CD4-positive, alpha-beta T cell treated with Interleukin-21 for 1 hour (primary cell): ENCODE measurements at regions not wholly inside any gene's neighbourhood (a gene's known extent, or its start where the extent isn't known, plus 50 kb on each side); places are given as distances from the start of the nearest gene placed in this dataset.

Source experiments
- DNase-seq: peaks from one replicate; pipeline ENCODE4 v3.0.0-alpha.2; 2020

DNA sequence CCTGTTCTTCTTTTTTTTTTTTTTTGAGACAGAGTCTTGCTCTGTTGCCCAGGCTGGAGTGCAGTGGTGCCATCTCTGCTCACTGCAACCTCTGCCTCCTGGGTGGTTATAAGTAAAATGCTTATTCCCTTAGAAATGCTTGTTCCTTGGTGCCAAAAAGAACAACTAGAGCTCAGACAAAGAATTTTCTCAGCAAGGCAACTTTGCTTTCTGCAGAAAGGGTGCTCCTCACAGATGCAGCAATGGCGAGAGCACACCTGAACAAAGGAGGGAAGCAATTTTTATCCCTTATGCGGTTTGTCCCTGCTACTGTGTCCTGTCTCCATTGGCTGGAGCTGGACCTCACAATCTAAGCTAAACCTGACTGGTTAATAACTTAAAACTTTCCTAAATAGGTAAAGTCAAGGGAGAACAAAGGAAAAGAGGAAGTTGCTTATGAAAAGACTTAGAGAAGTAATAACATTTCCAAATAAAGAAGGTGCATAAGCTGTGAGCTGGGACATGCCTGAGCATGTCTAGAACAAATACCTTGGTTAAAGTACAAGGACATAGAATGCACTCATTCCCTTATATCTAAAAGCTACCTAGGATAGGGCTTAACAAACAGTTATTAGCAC is 90.0 kb upstream of the PRR5 start:
- DNase-seq: no peak

DNA sequence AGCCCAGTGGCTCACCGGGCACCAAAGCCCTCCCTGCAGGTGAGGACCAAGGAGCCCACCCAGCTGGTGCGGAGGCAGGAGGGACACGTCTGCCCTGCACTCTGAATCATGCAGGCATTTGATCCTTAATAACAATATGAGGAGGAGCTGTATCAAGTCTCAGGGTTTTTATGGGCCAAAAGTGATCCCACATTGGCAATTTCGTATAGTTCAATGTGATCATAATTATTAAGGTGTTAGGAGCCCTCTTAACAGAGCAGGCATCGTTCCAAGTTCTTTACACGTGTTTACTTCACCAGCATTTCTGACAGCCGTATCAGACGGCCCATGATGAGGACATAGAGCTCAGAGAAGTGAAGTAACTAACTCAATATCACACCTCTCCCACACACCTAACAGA is 91.9 kb upstream of the PRR5 start:
- DNase-seq: no peak

DNA sequence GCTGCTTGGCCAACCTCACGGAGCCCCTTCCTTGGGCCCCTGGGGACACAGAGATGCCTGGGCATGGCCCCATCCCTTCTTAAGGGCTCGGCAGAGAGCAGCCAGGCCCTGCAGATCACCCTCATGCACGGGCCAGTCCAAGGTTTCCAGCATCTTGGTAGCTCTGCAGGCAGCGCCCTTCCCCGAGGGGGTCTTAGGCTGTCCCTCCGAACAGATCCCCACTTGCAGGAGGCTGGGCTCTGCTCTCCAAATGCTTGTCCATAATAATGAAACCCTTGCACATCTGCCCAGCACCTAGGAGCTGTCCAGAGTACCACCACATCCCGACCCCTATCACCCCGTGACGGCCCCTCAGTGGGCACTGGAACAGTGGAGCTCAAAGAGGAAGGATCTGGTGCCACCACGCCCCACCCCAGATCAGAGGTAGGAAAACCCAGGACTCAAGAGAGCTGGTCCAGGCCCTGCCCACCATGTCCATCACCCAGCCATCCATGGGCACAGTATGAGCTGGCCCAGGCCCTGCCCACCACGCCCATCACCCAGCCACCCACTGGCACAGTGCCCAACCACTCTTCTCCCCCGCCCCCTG is 92.5 kb upstream of the PRR5 start:
- DNase-seq: no peak

DNA sequence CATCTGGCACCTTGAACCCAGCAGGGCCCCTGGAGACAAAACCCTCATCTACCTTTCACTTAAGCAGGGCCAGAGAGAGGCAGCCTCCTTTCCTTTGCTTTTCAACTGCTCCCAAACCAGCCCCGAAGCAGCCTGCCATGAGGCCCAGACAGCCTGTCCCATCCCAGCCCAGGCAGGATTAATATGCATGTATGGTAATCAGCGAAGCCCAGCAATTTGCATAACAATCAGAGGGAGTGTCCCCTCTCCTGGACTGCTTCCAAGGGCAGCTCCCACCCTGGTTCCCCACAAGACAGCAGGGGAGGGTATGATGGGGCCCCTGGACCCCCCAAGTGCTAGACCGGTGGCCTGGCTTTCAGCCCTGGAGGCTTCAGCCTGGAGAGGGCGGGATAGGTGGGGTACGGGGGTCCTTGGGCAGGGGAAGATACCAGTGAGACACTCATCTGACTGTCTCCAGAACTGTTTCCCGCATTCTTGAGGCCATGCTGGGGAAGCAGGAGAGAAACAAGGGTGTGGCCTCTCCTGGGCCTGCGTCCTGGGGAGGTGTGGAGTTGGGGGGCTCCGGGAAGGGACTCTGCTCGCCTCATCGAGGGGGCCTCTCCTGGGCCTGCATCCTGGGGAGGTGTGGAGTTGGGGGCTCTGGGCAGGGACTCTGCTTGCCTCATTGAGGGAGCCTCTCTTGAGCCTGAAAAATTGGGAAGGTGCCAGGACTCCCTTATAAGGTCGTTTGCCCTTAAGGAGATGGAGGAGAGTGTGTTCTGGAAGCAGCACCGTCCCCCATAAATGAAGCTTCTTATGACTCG is 93.2 kb upstream of the PRR5 start:
- DNase-seq: no peak

DNA sequence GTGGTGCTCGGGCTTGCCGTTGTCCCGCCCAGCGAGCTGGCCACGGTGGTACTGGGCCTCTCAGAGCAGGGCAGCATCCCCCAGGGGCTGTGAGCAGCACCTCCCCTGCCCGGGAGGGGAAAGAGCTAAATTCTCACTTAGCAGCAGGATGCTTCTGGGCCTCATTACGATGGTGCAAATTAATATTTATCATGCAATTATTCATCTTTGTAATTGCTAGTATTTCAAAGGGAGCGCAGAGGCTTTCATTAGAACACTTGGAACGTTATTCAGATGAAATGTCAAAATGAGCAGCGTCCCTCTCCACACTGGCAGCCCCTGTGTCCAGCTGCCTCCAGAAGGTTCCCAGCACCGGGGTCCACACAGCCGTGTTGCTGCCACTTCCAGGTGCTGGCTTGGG is 95.9 kb upstream of the PRR5 start:
- no peak for DNase-seq

DNA sequence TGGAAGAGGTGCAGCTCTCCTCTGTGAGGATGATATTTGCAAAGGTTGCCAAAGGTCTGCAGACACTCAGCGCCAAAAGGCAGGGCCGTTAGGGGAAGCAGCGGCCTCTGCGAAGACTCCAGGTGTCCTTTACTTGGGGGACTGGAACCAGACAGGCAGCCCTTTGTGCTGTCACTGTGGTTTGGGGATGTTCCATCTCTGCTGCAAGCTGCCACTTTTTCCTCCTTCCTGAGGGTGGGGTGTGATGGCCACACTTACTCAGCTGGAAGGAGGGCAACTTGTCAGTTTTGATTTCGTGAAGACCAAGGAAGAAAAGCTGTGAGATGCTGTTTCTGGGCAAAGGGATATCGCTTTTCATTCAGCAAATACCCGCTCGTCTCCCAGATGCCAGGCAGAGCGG is 96.5 kb upstream of the PRR5 start:
- no peak for DNase-seq

DNA sequence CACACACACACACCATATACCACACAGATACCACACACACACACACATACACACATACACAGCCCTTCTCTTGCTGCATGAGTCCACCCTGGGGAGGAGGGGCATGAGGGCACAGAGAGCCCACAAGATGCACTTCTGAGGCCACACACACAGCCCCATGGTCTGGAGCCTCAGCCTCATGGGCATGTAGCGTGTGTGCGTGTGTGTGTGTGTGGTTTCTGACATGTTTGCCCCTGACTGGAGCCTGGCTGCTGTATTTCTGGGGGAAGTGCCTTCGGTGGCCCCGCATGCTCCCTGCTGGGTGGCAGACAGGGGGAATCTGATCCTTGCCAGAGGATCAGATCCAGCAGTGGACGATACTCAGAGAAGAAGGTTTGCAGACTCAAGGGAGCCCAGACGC is 97.0 kb upstream of the PRR5 start:
- DNase-seq: no peak

DNA sequence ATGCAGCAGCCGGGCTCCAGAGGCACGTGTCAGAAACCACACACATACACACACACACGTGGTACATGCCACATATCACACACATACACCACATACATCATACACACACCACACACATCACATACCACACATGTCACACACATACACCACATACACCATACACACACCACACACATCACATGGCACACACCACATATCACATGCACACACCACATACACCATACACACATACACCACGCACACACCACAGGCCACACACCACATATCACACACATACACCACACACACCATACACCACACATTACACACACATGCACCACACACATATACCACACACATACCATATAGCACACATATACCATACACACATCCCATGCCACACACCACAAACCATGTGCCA is 97.5 kb upstream of the PRR5 start:
- no peak for DNase-seq

DNA sequence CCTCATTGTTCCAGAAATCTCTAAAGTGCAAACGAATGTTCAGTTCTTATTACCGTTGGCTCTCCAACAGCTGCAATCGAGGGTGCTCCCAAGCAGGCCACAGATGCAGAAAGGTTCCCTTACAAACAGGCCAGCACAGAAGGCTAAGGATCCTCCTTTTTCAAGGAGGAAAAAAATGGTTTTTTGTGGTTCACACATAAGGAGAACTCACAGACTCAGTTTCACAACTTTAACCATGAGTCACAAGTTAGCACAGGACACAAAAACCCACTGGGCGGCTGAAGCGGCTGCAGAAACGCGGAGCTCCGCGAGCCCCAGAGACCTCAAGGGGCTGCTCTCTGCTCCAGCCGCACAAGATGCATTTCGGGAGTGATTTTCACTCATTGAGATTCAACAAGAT is 98.2 kb upstream of the PRR5 start:
- no peak for DNase-seq

DNA sequence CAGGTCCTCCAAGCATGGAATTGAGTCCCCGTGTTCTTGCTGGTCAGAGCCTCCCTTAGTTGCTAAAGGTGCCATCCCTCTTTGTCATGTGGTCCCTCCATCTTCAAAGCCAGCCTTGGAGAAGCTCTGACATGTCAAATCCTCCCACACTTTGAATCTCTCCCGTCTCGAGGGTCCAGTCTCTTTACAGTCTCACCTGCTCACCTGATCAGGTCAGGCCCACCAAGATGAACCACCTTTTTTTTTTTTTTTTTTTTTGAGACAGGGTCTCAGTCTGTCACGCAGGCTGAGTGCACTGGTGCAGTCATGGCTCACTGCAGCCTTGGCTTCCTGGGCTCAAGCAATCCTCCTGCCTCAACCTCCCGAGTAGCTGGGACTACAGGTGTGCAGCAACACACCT is 100.3 kb upstream of the PRR5 start:
- no peak for DNase-seq

DNA sequence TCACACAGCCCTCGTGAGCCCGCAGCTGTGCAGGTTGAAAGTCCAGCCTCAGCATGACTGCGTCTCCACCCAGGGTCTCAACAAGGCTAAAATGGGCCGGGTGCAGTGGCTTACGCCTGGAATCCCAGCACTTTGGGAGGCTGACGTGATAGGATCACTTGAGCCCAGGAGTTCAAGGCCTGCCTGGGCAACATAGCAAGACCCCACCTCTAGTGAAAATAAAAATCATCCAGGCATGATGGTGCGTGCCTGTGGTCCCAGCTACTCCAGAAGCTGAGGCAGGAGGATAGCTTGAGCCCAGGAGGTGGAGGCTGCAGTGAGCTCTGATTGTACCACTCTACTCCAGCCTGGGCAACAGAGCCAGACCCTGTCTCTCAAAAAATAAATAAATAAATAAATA is 100.8 kb upstream of the PRR5 start:
- DNase-seq: no peak

DNA sequence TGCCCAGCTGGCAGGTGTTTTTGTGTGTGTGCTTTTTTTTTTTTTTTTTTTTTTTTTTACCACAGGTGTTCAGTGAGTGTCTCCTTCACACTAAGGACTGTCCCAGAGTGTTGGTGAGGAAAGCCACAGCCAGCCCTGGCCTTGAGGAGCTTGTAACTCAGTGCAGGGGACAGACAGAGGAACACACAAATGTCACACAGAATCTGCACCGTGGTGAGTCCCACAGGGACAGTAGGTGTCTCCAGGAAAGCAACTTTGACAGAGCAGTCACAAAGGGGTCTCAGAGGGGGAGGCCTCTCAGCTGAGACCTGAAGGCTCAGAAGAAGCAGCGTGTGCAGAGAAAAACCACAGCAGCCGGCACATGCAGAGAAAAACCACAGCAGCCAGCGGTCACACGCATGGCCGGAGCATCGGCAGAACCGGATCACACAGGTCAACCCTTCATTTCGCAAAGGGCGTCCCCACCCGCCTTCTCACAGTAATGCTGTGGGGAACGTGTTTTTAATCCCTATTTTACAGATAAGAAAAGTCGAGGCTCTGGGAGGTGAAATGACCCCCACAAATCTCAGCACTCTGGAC is 101.7 kb upstream of the PRR5 start:
- no peak for DNase-seq

DNA sequence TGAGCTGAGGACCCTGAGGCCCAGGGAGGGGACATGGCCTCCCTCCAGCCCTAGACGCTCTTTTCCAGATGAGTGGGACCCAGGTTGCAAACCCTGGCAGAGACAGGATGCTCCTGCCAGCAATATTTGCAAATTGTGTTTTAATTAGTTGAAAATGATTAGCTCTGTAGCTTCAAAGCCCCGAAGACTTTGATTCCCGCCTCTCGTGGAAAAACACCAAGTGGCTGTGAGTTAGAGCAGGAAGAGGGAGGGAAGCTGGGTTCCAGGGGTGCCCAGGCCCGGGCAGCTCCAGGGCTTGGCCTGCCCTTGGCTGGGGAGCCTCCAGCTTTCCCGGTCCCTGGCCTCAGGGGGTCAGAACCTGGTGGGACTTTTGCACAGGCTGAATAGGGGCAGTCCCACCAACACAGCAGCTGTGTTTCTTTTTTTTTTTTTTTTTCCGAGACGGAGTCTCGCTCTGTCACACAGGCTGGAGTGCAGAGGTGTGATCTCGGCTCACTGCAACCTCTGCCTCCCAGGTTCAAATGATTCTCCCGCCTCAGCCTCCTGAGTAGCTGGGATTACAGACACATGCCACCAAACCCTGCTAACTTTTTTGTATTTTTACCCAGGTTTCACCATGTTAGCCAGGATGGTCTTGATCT is 101.6 kb upstream of the RTL6 start:
- no peak for DNase-seq

DNA sequence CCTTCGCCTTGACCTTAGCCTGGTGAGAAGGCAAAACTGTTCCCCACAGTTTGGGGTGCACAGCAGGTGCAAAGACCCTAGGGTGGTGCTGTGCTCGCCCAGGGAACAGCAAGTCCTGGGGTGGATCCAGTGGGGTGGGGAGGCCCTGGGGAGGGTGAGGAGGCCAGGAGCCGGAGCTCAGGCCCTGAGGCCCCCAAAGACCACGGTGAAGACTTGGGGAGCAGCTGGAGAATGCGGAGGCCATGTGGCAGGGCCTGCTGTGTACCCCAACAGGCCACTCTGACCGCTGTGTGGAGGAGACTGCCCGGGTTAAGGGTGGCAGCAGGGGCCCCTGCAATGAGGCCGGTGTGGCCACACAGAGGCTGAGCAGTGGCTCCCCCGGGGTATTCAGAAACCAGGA is 101.1 kb upstream of the RTL6 start:
- no peak for DNase-seq

DNA sequence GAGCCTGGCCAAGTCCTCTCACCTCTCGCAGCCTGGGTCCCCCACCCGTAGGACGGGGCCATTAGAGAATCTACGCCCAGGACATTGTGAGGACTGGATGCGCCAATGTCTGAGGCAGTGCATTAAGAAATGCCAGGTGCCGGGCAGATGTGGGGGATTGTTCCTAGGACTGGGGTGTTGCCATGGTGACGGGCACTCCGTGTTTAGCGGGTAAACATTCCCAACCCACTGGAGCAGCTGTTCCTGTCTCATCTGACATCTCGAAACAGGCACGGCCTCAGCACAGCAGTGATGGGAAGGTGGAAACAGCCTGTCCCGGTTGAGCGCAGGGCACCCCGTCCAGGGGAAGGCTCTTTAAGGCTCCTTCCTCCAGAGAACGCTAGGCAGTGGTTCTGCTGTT is 99.6 kb upstream of the RTL6 start:
- DNase-seq: no peak

DNA sequence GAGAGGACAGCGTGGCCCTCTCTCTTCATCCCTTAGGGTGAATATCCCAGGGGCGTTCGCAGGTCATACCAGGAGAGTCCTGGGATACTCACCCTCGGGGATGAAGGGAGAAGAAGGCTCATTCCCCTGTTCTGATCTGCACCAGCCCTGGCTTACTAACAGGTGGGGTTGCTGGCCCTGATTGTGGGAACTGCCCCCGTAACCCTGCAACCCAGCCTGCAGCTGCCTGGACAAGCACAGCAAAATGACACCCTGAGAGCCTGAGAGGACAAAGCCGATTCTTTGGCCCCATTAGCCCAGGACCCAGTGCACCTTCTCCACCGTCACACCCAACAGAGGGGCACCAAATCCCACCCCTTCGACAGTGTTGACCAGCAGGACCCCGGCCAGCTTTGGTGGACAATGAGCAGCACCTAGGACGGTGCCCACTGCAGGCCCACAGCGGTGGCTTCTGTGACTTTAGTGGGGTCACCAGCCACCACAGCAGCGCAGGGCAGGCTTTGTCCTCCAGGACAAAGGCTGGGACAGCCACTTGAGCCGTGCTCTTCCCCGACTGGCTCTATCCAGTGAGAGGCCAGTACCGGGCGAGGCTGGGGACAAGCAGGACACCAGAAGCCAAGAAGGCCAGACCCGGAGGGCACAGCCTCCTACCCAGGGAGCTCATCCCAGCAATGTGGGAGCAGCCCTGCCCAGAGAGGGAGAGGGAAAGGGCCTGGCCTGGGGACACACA is 98.5 kb upstream of the RTL6 start:
- DNase-seq: no peak

DNA sequence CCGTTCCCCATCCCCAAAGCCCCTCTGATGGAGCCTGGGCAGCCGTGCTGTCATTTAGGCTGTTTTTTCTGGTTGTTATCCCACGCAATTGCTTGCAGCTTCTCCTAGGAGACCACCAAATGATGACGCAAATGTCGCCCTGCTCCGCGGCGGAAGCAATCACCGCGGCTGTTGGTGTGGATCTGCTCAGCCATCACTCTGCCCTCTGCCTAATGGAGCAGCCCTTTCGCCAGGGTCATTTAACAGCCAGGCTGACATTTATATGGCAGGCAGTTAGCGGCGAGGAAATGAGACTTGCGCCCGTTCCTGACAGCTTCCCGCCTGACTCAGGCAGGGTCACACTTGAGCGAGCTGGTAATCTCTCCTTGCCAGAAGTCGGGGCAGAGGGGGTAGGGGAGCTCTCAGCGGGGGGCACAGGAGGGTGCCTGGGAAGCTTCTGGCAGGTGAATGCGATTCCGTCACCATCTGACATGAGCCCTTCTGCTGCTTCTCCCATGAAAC is 97.9 kb upstream of the RTL6 start:
- no peak for DNase-seq

DNA sequence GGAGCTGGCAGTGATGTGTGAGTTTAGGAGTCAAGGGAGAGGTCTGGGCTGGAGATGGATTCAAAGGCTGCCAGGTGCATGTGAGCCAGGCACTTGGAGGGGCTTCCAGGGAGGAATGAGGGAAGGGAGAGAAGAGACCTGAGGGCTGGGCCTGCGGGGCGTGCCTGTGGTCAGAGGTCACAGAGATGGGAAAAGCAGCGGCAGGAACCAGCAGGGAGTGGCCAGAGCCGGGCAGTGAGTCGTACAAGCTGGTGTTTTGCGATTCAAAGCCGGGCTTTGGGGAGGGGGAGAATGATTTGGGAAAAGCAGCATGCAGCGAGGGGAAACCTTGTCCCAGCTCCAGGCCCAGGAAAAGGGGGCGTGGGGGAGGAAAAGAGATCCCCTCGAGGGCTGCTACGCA is 96.9 kb upstream of the RTL6 start:
- DNase-seq: no peak

DNA sequence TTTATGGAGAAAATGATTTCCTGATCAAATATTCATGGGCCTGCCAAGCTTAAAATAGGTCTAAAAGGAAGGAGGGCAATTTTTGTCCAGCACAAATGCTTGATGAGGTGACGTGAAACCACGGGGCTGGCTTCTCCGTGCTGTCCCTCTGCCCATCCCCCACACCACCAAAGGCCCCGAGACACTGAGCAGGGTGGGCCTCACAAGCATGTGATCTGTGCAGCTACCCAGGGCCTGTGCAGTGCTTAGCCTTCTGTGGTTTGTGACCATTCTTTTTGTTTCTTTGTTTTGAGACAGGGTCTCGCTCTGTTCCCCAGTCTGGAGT is 94.8 kb upstream of the RTL6 start:
- DNase-seq: no peak

DNA sequence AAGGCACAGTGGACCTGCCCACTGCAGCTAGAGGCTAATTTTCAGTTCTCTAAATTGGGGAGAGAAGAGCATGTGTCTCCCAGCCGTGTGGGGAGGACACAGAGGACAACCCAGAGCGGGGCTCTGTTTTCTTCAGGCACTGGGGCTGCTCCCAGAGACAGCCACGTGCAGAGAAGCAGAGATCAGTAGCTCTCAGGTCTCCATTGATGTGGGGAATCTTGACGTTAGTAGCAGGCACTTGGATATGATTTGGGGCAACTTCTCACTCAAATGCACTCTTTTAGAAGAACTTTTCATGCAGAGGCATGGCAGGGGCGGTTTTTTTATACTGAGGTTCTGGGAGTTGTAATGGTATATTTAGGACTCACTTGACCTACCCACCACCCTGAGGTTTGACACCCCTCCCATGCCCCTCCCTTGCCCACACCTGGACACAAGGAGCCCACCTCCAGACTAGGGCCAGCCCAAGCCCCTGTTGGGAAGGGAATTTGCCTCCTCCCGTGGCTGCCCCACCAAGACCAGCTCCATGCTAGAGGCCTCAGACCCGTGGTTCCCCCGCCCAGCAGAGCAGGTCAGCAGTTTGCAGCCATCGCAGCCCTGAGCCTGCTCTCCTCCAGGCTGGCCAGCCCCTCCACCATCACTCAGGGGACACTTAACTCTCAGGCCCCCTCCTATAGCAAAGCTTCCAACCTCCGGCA is 94.2 kb upstream of the RTL6 start:
- DNase-seq: no peak

DNA sequence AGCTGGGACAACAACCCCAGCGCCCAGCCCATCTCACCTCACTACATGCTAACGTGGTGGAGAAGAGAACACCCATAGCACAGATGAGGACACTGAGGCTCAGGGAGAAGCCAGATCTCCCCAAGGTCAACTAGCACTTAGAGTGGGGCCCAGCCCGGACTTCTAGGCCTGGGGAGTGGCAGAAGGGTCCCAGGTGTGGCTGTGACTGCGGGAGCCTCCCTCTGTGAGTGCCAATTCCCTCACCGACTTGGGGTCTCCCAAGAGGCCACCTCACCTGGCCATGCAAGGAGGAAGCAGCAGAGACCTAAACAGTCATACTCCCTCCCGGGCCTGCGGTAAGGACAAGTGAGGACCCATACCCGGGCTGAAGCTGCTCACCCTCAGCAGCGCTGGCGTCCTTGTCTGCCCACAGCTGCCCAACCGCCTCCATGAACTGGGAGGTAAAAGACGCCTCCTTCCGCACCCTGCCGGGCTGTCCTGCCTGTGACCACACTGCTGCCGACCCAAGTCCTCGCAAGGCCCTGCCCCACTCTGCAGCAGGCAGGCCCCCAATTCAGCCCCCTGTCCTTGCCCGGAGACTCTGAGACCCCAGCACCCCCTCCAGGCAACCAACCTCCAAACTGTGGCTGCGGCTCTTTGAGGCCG is 93.2 kb upstream of the RTL6 start:
- DNase-seq: no peak

DNA sequence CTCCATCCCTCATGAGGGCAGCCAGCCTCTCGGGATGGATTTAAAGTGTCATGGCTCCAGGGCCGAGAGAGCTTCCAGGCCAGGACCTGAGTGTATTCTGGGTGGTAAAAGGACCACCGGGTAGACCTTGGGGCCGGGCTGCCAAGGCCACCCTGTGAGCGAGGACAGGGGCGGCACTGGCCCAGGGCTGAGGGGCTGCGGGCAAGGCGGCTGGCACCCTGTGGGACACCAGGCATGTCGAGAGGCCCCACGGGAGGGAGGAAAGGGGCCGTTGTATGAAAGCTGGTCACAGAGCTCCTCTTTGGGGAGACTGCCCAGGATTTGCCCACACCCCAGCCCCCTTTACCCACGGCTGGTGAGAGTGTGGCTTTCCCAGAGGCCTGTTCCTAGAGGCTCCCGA is 92.3 kb upstream of the RTL6 start:
- no peak for DNase-seq
